Retinal pigment epithelial cell (primary cell): ENCODE measurements at regions not wholly inside any gene's neighbourhood (a gene's known extent, or its start where the extent isn't known, plus 50 kb on each side); places are given as distances from the start of the nearest gene placed in this dataset.

Source experiments
- DNase-seq: peaks from one replicate; pipeline ENCODE4 v3.0.0-alpha.2; 2010; ENCODE audit warnings: low read depth
- H3K4me3 ChIP-seq: 2 replicates; pipeline ENCODE4 v1.5.1; 2011; ENCODE audit warnings: mild to moderate bottlenecking, low read length, control low read depth, moderate library complexity
- CTCF ChIP-seq: conservative IDR thresholded peaks from 2 replicates; pipeline ENCODE4 v1.5.1; 2011; ENCODE audit warnings: low read depth, low read length, control low read depth, inconsistent platforms

GRCh38 chr3:67302489-67302888 is 304.4 kb downstream of the KBTBD8 start:
- no peak for TF ChIP-seq CTCF
- no peak for DNase-seq
- H3K4me3 ChIP-seq = no peak overlapping the region

- no peak for TF ChIP-seq CTCF
- no peak overlapping the region for H3K4me3 ChIP-seq
- no peak for DNase-seq
Measured at GRCh38 chr3:67305160-67305559, 307.1 kb downstream of the KBTBD8 start.

GRCh38 chr3:67305922-67306321 is 307.8 kb downstream of the KBTBD8 start:
- DNase-seq = no peak
- no peak for TF ChIP-seq CTCF
- H3K4me3 ChIP-seq = no peak overlapping the region

DNA sequence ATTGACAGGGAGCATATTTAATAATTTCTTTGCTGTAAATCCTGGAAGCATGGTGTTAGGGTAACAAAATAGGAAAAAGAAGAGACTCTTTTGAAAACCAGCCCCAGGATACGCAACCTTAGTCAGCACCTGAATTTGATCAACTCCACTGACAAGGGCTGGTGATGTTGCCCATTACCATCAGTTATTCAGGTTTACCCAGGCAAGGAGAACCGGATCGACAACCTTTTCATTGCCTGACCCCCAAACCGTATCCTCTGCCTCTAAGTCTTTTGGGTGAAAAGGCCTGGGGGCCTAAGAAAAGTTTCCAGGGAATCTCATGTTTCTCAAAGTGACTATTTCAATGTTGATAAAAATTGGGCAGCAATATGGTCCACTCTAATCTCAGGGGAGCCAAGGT is 313.3 kb downstream of the KBTBD8 start:
- TF ChIP-seq CTCF = no peak
- no peak overlapping the region for H3K4me3 ChIP-seq
- no peak for DNase-seq

DNA sequence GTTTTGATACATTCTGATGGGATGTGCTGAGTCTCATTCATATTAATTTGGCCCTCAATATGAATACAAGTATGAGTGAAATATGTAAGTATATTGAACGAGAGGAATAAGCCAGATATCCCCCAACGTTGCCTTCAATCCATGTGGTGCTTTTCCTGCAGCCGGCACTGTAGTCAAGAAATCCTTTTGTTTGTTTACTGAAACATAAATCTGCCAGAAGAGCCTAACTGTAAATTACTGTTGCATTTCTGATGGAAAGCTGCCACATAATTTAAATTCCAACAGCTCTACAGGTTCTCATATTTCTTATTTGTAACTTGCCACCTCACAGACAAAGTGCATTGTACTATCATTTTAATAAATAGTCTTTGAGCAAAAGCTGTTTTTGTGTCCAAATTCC is 314.0 kb downstream of the KBTBD8 start:
- no peak for DNase-seq
- no peak for TF ChIP-seq CTCF
- no peak overlapping the region for H3K4me3 ChIP-seq

DNA sequence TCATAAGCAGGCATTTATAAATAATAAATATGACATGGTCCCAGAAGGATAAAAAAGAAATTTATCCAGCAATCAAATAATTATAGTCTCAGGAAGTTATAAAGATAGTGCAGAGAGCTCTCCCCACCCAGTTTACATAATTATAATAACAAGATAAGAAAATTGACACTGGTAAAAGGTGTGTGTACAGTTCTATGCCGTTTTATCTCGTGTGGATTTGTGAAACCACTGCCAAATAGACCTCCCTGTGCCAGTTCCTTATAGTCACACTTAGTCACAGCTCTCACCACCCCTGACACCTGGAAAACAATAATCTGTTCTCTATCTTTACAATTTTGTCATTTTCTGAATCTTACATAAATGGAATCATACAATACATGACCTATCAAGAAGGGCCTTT is 320.1 kb downstream of the KBTBD8 start:
- no peak for TF ChIP-seq CTCF
- no peak overlapping the region for H3K4me3 ChIP-seq
- no peak for DNase-seq

DNA sequence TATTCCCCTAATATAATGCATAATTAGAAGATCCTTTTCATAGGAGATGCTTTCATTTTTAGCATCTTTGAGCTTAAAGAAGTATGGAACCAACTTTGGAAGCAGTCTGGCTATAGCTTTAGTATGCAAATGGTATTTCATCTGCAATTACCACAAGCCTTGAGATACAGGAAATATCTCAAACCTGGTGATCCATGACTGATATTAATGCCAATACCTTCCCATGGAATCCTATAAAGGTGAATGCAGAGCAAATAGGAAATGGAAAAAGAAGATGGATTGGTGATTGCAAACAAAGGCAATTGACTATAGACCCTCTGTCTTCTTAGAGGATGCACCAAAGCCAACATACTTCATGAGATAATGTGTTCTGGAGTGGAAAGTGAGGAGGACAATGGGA is 326.4 kb downstream of the KBTBD8 start:
- H3K4me3 ChIP-seq = no peak overlapping the region
- no peak for DNase-seq
- TF ChIP-seq CTCF = no peak
